Esophagus muscularis mucosa (tissue), 4 donors: ENCODE measurements at regions not wholly inside any gene's neighbourhood (a gene's known extent, or its start where the extent isn't known, plus 50 kb on each side); places are given as distances from the start of the nearest gene placed in this dataset.

Experiments used
- DNase-seq: peaks from one replicate; pipeline ENCODE4 v3.0.0-alpha.2; 2017; ENCODE audit errors: extremely low spot score
- H3K27ac ChIP-seq, 4 donors: fragments of 200-600 bp; sonication (generic); replicated peaks in 1 of 4; 1 replicate in 3 of 4; 2 replicates in 1 of 4; pipeline ENCODE4 v1.5.1; 2016 to 2019; ENCODE audit warnings: mild to moderate bottlenecking in 1 of 4
- H3K27me3 ChIP-seq, 4 donors: fragments of 200-600 bp; sonication (generic); one replicate each; pipeline versions ENCODE4 v1.5.1 to v1.6.0; 2016 to 2019
- H3K36me3 ChIP-seq, 4 donors: fragments of 200-600 bp; sonication (generic); one replicate each; pipeline ENCODE4 v1.5.1; 2016 to 2019
- H3K4me1 ChIP-seq, 4 donors: fragments of 200-600 bp; sonication (generic); one replicate each; pipeline ENCODE4 v1.5.1; 2016 to 2019
- H3K4me3 ChIP-seq, 4 donors: fragments of 200-600 bp; sonication (generic); 1 replicate in 2 of 4; 2 replicates in 2 of 4; pipeline ENCODE4 v1.5.1; 2016 to 2019; ENCODE audit warnings: mild to moderate bottlenecking in 4 of 4, moderate library complexity in 1 of 4
- H3K9me3 ChIP-seq, 4 donors: fragments of 200-600 bp; sonication (generic); 1 replicate in 3 of 4; 2 replicates in 1 of 4; pipeline ENCODE4 v1.5.1; 2016 to 2019
- CTCF ChIP-seq, 3 experiments: fragments of 200-600 bp in 2 of 3; fragments of 450-650 bp in 1 of 3; sonication (generic) in 2 of 3; IDR thresholded peaks; one replicate each; pipeline ENCODE4 v1.5.1; 2017 to 2019; ENCODE audit warnings: antibody characterized with exemption in 3 of 3, mild to moderate bottlenecking in 2 of 3, moderate library complexity in 1 of 3
- EP300 ChIP-seq: sonication (generic); formaldehyde crosslinking; IDR thresholded peaks from one replicate; pipeline ENCODE4 v1.6.1; 2017; ENCODE audit warnings: antibody characterized with exemption
- POLR2A ChIP-seq: fragments of 450-650 bp; IDR thresholded peaks from one replicate; pipeline ENCODE4 v1.6.1; 2017; ENCODE audit warnings: antibody characterized with exemption, moderate library complexity, mild to moderate bottlenecking, low read depth
- POLR2AphosphoS5 ChIP-seq, 2 donors: sonication (generic); formaldehyde crosslinking; IDR thresholded peaks; one replicate each; pipeline ENCODE4 v1.6.1; 2017; ENCODE audit warnings: antibody characterized with exemption in 2 of 2
- WGBS: methylation state at CpG from one replicate; pipeline ENCODE4 v1.1.5; 2018; 5-methylcytosine and 5-hydroxymethylcytosine counted together
- intact Hi-C: fragments of 100-400 bp; cut with DNase I; formaldehyde crosslinking; loops from one replicate; pipeline ENCODE4 v1.15.1; 2023

DNA sequence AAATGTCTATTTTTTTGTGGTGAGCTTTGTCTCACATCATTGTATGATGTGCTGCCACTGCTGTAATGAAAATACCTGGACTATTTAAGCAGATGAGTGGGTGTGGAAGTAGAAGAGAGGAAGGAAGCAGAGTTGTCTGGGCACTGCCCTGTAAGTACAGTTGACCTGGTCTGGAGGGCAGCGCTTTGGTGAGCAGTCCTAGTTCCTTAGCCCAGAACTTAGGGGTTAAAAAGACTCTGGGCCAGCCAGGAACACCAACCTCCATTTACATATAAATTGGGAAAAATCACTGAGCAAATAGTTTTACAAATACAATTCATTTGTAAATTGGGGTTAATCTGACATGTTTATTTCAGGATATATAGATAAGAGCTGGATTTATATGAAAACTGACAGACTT is 347.1 kb upstream of the FAT1 start:
- H3K27me3 ChIP-seq: peaks cover 0 to 6% (median 0%) of the 10 kb centered on the region in 4 donors
- intact Hi-C loops: no loop called here
- peaks cover 0 to under 1% (median 0%) of the 10 kb centered on the region in 4 donors for H3K4me1 ChIP-seq
- H3K36me3 ChIP-seq: no peaks in the 10 kb centered on the region
- DNase-seq: no peak
- no peak overlapping the region for H3K4me3 ChIP-seq
- 89% methylated on average over 1 of the region's 1 CpG for WGBS
- no peak overlapping the region for H3K27ac ChIP-seq
- TF ChIP-seq EP300: no peak
- TF ChIP-seq POLR2AphosphoS5 (IDR thresholded peaks at IDR 0.05): no peak
- no peak for TF ChIP-seq CTCF (IDR thresholded peaks at IDR 0.05)
- TF ChIP-seq POLR2A: no peak
- no peaks in the 10 kb centered on the region for H3K9me3 ChIP-seq

DNA sequence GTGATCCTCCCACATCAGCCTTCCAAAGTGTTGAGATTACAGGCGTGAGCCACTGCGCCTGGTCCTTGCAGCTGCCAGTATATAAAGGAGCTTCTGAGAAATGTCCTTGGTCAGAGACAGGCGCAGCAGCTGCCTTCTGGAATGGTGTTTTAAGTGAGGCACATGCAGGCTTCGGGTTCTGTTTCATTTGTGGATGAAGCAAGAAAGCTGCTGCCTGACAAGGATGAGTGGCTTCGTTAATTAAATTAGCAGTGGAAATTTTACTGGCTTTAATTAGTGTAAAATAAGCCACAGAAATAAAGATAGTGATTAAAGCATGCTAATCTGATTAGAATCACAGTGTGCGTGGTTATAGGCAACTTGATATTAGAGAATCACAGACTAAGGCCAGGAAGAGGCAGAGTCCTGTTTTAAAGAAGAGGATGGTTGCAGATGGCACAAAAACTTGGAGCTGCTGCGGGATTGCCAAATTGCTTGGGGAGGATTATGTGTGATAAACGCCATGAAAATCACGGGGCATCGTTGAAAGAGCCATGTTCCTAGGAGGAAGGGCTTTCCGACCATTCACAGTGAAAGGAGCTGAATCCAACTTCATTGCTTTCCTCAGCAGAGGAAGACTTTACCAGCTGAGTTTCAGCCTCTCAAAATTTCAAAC is 348.4 kb upstream of the FAT1 start:
- TF ChIP-seq POLR2AphosphoS5 (IDR thresholded peaks at IDR 0.05) (no peak), POLR2A (no peak), CTCF (IDR thresholded peaks at IDR 0.05) (no peak), EP300 (no peak)
- H3K27me3 ChIP-seq: peaks cover 0 to 6% (median 0%) of the 10 kb centered on the region in 4 donors
- H3K36me3 ChIP-seq: no peaks in the 10 kb centered on the region
- H3K4me1 ChIP-seq: no peaks in the 10 kb centered on the region
- DNase-seq: no peak
- no peak overlapping the region for H3K4me3 ChIP-seq
- WGBS: 84% methylated on average over 11 of the region's 11 CpGs
- no peak overlapping the region for H3K27ac ChIP-seq
- intact Hi-C loops: no loop called here
- H3K9me3 ChIP-seq: no peaks in the 10 kb centered on the region

DNA sequence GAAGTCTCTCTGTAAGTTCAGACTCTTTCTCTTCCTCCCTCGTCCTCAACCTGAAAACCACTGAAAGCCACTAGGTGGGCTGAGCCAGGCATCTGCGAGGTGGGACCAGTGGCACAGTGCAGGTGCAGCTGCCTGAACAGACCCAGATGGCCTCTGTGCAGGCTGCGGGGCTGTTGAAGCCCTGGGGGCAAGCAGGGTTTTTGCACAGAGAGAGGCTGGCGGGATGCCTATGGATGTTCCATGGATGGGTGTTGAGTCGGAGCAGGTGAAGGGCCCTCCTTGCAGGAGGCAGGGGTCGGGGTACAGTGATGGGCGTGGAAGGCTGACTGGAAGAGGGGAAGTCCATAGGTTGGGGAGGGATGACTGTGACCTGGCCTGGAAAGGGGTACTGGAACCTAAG is 350.2 kb upstream of the FAT1 start:
- DNase-seq: no peak
- Histone ChIP-seq H3K36me3 (no peaks in the 10 kb centered on the region), H3K9me3 (no peaks in the 10 kb centered on the region), H3K27me3 (peaks cover 0 to 6% (median 0%) of the 10 kb centered on the region in 4 donors), H3K27ac (no peak overlapping the region), H3K4me1 (no peaks in the 10 kb centered on the region), H3K4me3 (no peak overlapping the region)
- WGBS: 93% methylated on average over 7 of the region's 7 CpGs
- intact Hi-C loops: no loop called here
- TF ChIP-seq EP300: no peak
- no peak for TF ChIP-seq CTCF (IDR thresholded peaks at IDR 0.05)
- no peak for TF ChIP-seq POLR2AphosphoS5 (IDR thresholded peaks at IDR 0.05)
- no peak for TF ChIP-seq POLR2A

DNA sequence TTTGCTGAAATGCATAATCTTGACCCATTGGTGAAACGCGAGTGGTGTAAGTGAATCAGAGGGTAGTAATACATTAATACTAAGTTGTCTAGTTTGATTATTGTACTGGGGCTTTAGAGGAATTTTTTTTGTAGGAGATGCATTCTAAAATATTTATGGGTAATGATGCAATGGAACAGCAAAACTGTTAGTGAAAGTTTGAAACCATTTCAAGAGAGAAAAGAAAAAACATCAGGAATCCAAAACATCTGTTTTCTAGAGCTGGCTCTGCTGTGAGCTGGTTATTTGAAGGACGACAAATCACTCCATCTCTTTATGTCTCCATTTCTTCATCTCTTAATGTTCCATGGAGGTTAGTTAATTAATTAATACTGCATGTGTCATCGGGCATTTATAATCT is 351.9 kb upstream of the FAT1 start:
- WGBS: 79% methylated on average over 4 of the region's 4 CpGs
- peaks cover 0 to 6% (median 0%) of the 10 kb centered on the region in 4 donors for H3K27me3 ChIP-seq
- no peak for TF ChIP-seq POLR2AphosphoS5 (IDR thresholded peaks at IDR 0.05)
- no peak for TF ChIP-seq EP300
- no peak for TF ChIP-seq CTCF (IDR thresholded peaks at IDR 0.05)
- TF ChIP-seq POLR2A: no peak
- H3K4me3 ChIP-seq: no peak overlapping the region
- no peaks in the 10 kb centered on the region for H3K4me1 ChIP-seq
- intact Hi-C loops: no loop called here
- no peaks in the 10 kb centered on the region for H3K9me3 ChIP-seq
- H3K27ac ChIP-seq: no peak overlapping the region
- no peaks in the 10 kb centered on the region for H3K36me3 ChIP-seq
- no peak for DNase-seq
